NCI-H128 (cell line): ENCODE measurements at regions not wholly inside any gene's neighbourhood (a gene's known extent, or its start where the extent isn't known, plus 50 kb on each side); places are given as distances from the start of the nearest gene placed in this dataset.

Source experiments
- DNase-seq: peaks from one replicate; lab custom pipeline; 2025; ENCODE audit not compliant: unreplicated experiment; lab: John Stamatoyannopoulos, UW

DNA sequence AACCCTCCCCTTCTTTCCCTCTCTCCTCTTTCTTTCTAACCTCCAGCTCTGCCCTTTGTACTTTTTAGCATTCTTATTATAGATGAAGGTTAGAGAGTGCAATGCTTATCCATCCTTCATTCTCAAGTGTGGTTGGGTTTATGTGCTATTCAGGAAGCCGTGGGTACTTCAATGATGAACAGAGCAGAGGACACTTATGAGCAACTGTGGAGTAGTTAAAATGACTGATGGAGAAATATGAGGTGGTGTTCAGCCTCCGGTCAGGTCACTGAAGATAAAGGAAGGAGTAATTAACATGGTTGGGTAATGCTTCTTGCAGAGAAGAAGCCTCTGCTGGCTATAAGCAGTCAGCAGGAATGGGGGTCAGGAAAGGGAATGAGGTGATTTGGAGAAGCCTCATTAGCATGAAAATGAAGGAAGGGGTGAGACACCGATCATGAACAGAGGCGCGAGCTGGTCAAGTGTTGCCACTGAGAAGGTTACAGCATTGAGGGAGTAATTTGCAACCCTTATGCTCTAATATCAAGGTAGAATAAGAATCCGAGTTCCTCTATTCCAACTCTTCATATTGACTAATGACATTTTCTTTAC lies 174.7 kb downstream of the LPIN1 start:
- DNase-seq: no peak

DNA sequence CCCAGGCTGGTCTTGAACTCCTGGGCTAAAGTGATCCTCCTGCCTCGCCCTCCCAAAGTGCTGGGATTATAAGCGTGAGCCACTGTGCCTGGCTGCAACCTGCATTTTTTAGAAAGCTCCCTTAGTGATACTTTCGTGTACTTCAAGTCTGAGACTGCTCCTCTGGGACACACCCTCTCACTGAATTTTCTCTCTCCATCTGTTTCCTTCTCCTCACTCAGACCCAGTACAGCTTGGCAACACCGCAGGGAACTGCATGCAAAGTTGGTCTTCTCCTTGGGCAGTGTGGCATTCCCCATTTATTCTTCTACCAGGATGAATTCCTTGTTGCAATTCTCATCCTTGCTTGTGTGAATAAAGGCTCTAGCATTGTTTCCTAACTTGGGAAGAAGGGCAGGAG lies 175.9 kb downstream of the LPIN1 start:
- DNase-seq: no peak

DNA sequence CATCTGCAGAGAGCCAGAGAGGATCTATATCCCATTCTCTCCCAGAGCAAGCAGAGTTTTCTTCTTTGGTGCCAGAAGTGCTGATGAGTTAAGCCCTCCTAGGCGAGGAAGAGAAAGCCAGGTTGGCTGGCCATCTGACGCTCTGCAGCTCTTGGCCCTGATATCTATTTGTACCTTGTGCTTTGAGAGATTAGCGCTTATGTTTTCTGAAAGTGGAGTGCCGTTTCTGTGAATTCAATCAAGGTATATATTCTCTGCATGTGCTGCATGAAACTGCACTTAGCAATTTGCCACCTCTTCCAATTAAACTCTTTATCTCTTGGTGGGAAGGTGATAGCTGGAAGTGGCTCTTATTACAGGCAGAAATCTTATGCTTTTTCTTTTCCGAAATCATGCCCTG lies 177.5 kb downstream of the LPIN1 start:
- DNase-seq: no peak

DNA sequence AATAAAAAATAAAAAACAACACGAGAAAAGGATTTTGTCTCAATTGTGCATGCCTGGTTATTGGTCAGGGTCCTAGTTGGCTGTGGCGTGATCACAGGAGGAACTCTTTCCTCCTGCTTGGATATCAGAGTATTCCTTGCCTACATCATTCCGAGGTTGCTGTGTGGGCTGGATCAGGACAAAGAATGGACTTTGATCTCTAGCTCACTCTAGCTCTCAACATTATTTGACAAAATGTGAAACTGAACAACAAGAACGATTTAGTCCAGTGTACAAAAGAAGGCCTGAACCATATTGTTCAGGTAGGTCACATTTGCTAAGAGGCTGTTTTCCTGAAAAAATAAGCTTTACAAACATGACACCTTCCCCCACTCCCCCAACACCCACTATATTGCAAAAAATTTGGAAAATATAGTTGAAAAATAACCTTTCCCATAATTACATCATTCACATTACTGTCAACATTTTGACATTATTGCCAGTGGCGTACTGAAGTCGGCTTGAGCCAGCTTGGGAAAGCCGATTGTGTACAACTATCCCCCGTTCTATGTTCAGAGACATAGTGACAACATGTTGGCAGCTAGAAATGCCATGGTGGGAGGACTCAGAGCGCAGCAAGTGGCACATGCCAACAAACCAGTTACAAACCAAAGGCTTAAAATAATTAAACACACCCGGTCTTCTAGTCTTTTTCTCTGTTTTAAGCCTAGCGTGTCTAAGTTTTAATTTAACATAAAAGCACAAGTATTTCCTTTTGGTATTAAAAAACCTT lies 179.0 kb downstream of the LPIN1 start:
- DNase-seq: no peak

DNA sequence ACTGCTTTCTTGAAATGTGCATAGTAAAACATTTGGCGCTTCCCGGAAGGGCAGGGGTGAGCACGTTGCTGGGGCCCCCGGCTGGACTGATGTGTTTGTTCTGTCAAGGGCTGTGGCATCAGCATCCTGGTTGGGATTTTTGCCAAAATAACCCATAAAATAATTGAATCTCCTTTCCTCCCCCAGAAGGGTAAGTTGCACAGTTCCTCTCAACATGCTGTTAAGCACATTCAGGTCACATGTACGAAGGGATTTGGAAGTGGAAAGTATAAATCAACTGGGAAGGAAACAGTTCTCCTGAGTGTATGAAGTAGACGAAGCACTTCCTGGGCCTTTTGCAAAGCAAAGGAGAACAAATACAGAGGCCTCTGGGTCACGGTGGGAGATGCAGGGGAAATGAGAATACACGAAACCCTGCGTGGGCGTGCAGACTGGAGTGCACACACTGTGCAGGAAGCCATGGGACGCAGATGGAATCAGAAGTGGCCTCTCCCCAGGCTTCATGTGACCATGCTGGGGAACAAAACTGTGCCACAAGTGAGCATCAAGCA lies 183.9 kb downstream of the LPIN1 start:
- DNase-seq: no peak

DNA sequence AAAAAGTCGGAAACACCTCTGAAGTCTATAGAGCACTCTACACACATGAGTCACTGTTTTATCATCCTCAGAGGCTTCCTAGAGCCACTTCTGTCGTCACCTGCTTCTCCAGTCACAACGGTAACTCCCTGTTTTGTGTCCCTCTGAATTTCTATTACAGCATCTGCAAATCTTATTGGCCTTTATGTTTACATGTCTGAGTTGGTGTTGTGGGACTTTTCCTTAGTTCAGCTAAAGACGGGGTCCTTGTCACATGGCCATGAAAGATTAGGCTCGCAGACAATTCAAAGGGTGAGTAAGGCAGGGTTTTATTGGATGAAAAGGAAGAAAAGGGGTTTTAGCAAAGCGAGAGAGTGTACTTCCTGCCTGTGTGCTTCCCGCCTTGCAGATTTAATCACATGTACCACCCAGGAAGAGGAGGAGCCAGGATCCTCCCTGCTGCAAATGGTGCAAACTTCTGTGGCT lies 185.6 kb downstream of the LPIN1 start:
- no peak for DNase-seq

DNA sequence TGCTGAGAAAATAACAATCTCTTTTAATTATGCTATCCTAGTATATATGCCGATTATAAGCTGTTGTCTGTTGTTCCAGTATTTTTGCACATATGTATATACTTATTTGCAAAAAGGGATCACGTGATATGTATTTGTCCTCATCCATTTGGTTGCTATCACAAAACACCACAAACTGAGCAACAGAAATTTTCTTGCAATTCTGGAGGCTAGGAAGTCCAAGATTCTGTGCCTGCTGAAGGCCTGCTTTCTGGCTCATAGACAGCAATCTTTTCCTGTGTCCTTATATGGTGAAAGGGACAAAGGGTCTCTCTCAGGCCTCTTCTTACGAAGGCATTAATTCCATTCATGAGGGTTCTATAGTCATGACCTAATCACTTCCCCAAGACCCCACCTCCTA lies 186.5 kb downstream of the LPIN1 start:
- no peak for DNase-seq

DNA sequence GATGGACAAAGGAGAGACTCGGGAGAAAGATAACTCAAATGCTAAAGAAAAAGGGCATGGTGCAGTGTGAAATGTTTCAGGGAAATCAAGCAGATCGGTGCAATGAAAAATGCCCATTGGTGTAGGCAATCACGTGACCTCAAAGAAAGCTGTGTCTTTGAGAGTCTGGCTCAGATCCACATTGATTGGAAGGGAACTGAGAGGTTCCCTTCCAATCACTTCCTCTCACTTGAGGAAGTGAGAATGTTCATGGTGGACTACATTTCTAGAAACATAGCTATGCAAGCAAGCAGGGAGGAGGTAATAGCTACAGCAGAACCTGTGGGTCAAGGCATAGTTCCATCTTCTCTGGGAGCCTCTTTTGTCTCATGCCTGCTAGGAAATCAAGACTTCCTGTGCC lies 187.4 kb downstream of the LPIN1 start:
- DNase-seq: no peak

DNA sequence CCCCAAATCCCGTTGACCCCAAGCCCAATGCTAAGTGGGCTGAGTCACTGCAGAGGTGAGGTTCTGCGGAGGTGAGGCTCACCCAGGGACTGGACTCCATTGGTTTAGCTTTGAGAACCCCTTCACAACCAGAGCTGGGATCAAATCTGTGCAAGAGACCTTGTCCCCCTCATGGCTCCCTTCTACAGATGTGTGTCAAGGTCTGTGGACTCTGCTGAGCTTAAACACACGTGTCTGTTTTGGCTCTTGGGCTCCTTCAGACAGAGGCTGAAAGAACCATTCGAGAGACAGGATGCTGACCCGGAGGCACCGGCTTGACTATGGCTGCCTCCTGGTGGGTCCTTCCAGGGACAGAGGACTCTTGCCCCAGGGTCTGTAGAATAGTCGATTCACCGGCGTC lies 190.3 kb downstream of the LPIN1 start:
- no peak for DNase-seq

DNA sequence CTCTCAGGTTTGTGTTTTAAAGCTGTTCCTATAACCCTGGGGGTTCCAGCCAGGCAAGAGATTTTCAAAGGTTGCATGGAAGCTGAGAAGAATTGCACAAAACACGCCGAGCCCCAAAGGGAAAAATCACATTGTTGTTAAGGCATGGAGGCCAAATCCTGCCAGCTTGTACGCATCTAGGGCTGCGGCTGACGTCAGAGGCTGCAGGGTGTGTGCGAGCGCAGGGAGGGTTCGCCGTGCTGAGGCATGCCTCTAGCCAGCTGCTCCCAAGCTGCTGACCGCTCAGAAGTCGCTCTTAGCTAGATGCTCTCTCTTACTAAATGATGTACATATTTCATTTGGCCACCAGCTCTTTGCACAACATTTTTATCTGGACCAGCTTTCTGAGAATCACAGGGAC lies 191.8 kb downstream of the LPIN1 start:
- no peak for DNase-seq

DNA sequence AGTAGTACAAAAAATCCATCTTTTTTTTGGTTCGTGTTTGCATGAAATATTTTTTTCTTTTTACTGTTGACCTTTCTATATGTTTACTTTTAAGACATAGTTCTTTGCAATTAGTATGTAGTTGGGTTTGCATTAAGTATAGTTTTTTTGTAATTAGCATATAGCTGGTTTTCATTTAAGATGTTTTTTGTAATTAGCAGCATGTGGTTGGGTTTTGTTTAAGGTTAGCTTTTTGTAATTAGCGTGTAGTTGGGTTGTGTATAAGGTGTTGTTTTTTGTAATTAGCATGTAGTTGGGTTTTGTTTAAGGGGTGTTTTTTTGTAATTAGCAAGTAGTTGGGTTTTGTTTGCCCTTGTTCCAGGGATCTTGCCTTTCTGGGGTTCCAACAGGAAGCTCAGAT lies 193.1 kb downstream of the LPIN1 start:
- no peak for DNase-seq

DNA sequence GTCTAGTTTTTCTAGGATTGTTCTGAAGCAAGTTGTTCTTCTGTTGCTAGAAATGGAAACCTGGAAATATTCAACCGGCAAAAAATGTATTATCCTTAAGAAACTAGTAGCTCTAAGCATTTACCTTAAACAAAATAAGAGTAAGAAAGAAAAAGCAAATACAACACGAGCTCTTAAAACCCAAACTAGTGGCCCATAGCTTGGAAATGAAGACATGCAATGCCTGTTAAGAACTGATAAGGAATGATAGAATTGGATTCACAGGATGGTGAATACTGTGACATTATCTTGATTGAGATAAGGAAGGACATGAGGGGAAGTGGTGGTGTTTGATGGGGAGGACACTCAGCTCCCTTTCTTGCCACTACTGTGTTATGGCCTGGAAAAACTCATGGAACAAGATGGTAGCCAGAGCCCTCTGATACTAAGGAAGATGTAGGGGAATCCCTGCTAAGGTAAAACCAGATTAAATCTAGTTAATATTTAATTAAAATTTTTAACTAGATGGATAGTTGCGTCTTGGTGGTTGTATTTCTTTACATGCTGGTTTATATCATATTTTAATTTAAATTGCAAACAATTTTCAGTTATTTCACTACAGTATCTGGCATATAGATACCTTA lies 193.8 kb downstream of the LPIN1 start:
- DNase-seq: no peak

DNA sequence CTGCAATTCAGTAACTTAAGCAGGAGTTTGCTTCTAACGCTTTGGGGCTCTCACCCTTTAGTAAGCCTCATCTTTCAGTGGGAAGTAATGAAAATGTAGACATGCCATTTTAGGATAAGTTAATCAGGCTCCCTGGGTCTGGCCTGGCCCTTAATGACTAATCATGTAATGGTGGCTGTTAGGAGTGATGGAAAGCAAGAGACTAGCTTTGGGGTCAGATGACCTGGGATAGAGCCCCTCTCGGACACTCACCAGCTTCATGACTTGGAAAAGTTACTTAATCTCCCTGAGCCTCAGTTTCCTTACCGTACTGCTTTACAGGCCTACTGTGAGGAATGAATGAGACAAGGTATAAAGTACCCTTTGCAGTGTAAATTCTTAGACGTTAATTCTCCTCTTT lies 194.4 kb downstream of the LPIN1 start:
- DNase-seq: no peak

DNA sequence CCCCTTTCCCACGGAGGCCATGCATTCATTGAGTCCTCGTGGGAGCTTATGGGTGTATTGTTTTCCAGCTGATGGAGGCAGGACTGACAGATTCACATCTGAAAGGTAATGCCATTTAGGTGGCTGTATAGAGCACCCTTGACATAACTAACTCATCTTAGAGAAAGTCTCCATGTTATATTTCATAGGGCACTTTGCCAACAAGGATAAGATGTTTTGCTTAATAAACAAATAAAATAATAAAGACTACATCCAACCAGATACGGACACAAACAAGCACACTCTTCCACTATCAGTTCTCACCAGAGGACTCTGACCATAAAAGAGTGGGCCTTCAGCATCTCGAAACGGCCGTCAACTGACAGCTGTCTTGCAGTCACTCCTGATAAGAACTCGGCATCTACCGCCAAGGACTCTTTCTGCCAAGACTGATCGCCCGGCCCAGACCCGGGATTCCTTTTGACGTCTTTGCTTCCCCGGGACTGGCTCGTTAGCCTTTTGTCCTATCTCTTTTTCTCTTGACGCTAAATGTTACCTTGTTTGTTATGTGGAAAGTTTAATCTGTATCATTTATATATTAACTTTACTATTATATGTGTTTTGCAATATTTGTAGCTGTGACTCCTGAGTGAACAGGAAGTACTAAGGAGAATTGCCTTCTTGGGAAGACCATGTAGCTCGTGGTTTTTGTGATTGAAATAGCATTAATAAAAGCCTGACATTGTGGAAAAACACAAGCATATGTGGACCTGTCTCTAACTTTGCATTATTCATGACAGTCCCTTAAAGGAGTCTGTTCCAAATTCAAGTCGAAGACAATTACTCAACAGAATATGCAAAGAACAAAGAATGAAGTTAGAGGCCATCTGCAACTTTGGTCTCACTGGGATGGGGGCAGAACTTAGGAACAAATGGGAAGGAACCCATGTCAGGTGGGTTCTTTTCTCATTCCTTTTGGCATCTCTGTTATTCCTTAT lies 195.1 kb downstream of the LPIN1 start:
- DNase-seq: no peak

DNA sequence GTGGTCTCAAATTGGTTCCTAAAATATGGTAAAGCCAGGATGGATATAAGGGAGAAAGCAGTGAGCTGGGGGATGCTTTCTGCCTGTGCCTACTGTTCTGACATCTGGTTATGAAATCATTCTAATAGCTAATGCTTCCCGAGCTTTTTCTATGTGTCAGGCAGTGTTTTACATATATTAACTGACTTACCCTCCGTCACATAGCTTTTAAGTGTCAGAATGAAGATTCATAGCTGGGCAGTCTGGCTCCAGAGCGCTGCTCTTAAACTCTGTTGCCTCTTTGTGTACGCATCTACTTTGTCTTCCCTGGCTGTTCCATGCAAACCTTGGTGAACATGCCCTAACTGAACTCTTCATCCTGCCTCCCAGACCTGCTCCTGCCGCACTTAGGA lies 195.7 kb downstream of the LPIN1 start:
- no peak for DNase-seq

DNA sequence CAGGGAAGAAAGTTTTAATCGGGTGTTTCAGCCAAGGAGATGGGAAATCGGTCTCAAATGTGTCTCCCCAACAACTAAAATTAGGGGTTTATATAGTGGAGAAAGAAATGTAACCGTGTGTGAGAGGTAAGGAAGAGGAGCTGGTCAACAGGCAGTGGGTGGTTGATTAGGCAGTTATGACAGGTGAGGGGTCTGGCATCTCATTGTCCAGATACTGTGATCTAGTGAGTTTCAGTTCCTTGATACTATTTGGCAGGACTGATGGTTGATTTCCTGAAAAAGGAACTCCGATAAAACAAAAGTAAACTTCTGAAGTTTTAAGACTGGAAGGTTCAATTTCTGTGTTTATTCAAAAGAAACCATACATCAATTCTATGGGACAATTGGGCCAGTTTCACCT lies 197.9 kb downstream of the LPIN1 start:
- no peak for DNase-seq

DNA sequence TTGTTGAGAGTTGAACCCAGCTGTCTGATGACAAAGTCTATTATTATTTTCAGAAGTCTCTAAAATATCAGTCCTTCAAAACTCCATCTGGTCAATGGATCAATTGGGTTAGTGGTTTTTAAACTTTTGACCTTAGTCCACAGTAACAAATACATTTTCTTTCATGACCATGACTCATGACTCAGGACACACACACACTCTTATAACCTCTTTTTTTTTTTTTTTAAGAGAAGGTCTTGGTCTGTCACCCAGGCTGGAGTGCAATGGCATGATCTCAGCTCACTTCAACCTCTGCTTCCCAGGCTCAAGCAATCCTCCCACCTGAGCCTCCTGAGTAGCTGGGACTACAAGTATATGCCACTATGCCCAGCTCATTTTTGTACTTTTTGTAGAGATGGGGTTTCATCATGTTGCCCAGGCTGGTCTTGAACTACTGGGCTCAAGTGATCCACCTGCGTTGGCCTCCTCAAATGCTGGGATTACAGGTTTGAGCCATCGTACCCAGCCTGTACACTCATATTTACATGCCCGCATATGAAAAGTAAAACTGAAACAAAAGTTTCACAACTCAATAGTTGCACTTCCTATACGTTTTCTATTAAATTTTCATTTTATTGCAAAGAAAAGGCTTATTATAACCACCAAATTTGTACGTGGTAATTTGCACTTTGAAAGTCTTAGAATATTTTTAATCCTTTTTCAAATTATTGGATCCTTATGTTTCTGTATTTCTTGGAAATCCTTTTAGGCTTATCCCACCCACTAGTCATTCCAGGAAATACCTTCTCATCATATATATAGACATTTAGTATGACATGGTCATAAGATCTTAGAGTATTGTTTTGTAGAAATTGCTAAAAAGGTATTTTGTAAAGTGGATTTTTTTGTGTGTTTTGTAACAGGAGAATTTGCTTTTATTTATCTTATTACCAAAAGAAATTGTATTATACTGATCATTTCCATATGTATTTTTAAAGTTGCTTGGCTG lies 199.0 kb downstream of the LPIN1 start:
- DNase-seq: no peak

DNA sequence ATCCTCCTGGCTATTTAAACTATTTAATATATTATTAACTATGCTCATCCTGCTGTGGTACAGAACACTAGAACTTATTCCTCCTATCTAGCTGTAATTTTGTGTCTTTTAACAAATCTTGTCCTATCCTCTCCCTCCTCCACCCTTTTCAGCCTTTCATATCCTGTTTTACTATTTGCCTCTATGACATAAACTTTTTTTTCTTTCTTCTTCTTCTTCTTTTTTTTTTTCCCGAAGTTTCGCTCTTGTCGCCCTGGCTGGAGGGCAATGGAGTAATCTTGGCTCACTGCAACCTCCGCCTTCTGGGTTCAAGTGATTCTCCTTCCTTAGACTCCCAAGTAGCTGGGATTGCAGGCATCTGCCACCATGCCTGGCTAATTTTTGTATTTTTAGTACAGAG lies 201.5 kb downstream of the LPIN1 start:
- DNase-seq: no peak

DNA sequence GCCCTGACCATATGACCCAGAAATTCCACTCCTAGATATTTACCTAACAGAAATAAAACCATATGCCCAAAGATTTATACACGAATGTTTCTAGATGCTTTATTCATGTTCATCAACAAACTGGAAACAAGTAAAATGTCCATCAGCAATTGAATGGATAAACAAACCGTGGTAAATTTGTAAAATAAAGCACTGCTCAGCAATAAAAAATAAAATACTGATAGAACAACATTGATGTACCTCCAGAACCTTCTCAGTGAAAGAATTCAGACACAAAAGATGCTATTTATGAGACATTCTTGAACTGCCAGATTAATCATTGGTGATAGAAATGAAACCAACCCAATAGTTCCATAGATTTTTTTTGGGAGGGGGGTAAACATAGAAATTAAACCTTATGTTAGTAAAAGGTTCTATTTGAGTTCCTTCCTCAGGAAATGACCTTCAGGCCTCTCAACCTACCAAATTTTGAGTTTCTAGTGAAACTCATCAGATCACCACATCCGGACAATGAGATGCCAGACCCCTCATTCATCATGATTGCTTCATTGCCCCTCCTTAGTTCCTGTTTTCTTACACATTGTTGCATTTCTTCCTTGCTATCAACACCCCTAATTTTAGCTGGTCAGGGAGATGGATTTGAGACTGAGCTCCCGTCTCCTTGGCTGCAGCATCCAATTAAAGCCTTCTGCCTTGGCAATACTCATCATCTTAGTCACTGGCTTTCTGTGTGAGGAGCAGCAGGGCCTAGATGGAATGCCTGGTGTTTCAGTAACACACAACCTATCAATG lies 203.5 kb downstream of the LPIN1 start:
- no peak for DNase-seq
